ENCODE measurements at regions not wholly inside any gene's neighbourhood (a gene's known extent, or its start where the extent isn't known, plus 50 kb on each side); places are given as distances from the start of the nearest gene placed in this dataset.

- Histone ChIP-seq H3K36me3 (ENCODE audit: insufficient read depth, low read length) (no peaks in the 10 kb centered on the region), H2AFZ (ENCODE audit: low read length) (no peak overlapping the region), H3K4me3 (ENCODE audit: low read length, poor library complexity, severe bottlenecking) (no peak overlapping the region), H4K20me1 (ENCODE audit: insufficient read depth, low read length, poor library complexity, severe bottlenecking) (no peaks in the 10 kb centered on the region), H3K4me2 (ENCODE audit: low read depth, low read length, poor library complexity, severe bottlenecking) (no peak overlapping the region), H3K9me3 (ENCODE audit: insufficient read depth, low read depth, low read length) (no peaks in the 10 kb centered on the region; the same call in 1 of the 2 replicates), H3K9ac (ENCODE audit: low read depth, low read length, poor library complexity, severe bottlenecking) (no peak overlapping the region), H3K4me1 (ENCODE audit: insufficient read depth, low read length, poor library complexity, severe bottlenecking) (no peaks in the 10 kb centered on the region), H3K9me2 (replicated peaks; ENCODE audit: low read depth, low read length) (no peaks in the 10 kb centered on the region), H3F3A (ENCODE audit: low read depth) (no peaks in the 10 kb centered on the region), H3K27me3 (ENCODE audit: insufficient read depth, low read length, poor library complexity, severe bottlenecking) (no peaks in the 10 kb centered on the region), H3K79me2 (ENCODE audit: insufficient read depth, low read length) (no peaks in the 10 kb centered on the region)
- TF ChIP-seq, protein P1, sequence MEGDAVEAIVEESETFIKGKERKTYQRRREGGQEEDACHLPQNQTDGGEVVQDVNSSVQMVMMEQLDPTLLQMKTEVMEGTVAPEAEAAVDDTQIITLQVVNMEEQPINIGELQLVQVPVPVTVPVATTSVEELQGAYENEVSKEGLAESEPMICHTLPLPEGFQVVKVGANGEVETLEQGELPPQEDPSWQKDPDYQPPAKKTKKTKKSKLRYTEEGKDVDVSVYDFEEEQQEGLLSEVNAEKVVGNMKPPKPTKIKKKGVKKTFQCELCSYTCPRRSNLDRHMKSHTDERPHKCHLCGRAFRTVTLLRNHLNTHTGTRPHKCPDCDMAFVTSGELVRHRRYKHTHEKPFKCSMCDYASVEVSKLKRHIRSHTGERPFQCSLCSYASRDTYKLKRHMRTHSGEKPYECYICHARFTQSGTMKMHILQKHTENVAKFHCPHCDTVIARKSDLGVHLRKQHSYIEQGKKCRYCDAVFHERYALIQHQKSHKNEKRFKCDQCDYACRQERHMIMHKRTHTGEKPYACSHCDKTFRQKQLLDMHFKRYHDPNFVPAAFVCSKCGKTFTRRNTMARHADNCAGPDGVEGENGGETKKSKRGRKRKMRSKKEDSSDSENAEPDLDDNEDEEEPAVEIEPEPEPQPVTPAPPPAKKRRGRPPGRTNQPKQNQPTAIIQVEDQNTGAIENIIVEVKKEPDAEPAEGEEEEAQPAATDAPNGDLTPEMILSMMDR (conservative IDR thresholded peaks at IDR 0.05; ENCODE audit: low read length) = no peak
- no peak for TF ChIP-seq EZH2phosphoT487 (IDR thresholded peaks at IDR 0.05; ENCODE audit: borderline replicate concordance)
Measured at GRCh38 chr12:114998118-114998749, 314.3 kb upstream of the TBX3 start.

DNA sequence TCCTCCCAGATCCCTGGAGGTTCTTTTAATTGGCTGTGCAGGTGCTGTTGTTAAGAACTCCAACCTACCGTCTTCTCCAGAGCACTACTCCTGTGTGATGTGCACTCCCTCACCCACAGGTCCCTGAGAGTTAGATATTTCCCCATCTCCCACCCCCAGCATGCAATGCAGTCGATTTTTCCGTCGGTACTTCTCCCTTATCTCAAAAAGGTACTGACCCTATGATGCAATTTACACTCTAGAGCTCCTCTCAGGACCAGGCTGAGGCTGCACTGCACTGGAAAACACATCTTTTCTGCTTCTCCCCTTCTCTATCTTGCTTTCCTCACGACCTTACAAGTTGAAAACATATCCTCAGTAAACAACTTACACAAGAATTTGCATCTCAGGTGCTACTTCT is 312.4 kb upstream of the TBX3 start:
- Histone ChIP-seq H3F3A (ENCODE audit: low read depth) (no peaks in the 10 kb centered on the region), H3K79me2 (ENCODE audit: insufficient read depth, low read length) (no peaks in the 10 kb centered on the region), H2AFZ (ENCODE audit: low read length) (no peak overlapping the region), H3K27me3 (ENCODE audit: insufficient read depth, low read length, poor library complexity, severe bottlenecking) (no peaks in the 10 kb centered on the region), H3K9ac (ENCODE audit: low read depth, low read length, poor library complexity, severe bottlenecking) (no peak overlapping the region), H3K4me3 (ENCODE audit: low read length, poor library complexity, severe bottlenecking) (no peak overlapping the region), H3K9me3 (ENCODE audit: insufficient read depth, low read depth, low read length) (no peaks in the 10 kb centered on the region), H3K4me2 (ENCODE audit: low read depth, low read length, poor library complexity, severe bottlenecking) (no peak overlapping the region), H3K9me2 (replicated peaks; ENCODE audit: low read depth, low read length) (no peaks in the 10 kb centered on the region), H4K20me1 (ENCODE audit: insufficient read depth, low read length, poor library complexity, severe bottlenecking) (no peaks in the 10 kb centered on the region), H3K36me3 (ENCODE audit: insufficient read depth, low read length) (no peaks in the 10 kb centered on the region), H3K4me1 (ENCODE audit: insufficient read depth, low read length, poor library complexity, severe bottlenecking) (no peaks in the 10 kb centered on the region)
- TF ChIP-seq, protein P1 (conservative IDR thresholded peaks at IDR 0.05; ENCODE audit: low read length) = no peak
- TF ChIP-seq EZH2phosphoT487 (IDR thresholded peaks at IDR 0.05; ENCODE audit: borderline replicate concordance) = no peak

- H3K79me2 ChIP-seq (ENCODE audit: insufficient read depth, low read length) = no peaks in the 10 kb centered on the region
- H3K9ac ChIP-seq (ENCODE audit: low read depth, low read length, poor library complexity, severe bottlenecking) = no peak overlapping the region
- no peak overlapping the region for H2AFZ ChIP-seq (ENCODE audit: low read length)
- H3K9me3 ChIP-seq (ENCODE audit: insufficient read depth, low read depth, low read length) = no peaks in the 10 kb centered on the region
- no peaks in the 10 kb centered on the region for H3K9me2 ChIP-seq (replicated peaks; ENCODE audit: low read depth, low read length)
- H4K20me1 ChIP-seq (ENCODE audit: insufficient read depth, low read length, poor library complexity, severe bottlenecking) = no peaks in the 10 kb centered on the region
- TF ChIP-seq, protein P1 (conservative IDR thresholded peaks at IDR 0.05; ENCODE audit: low read length) = no peak
- no peak for TF ChIP-seq EZH2phosphoT487 (IDR thresholded peaks at IDR 0.05; ENCODE audit: borderline replicate concordance)
- H3K4me1 ChIP-seq (ENCODE audit: insufficient read depth, low read length, poor library complexity, severe bottlenecking) = no peaks in the 10 kb centered on the region
- H3K27me3 ChIP-seq (ENCODE audit: insufficient read depth, low read length, poor library complexity, severe bottlenecking) = no peaks in the 10 kb centered on the region
- no peaks in the 10 kb centered on the region for H3F3A ChIP-seq (ENCODE audit: low read depth)
- H3K4me2 ChIP-seq (ENCODE audit: low read depth, low read length, poor library complexity, severe bottlenecking) = no peak overlapping the region
- H3K36me3 ChIP-seq (ENCODE audit: insufficient read depth, low read length) = no peaks in the 10 kb centered on the region
- no peak overlapping the region for H3K4me3 ChIP-seq (ENCODE audit: low read length, poor library complexity, severe bottlenecking)
Measured at GRCh38 chr12:114995891-114996290, 311.9 kb upstream of the TBX3 start.

Measured in Loucy (cell line).